ENCODE measurements at regions not wholly inside any gene's neighbourhood (a gene's known extent, or its start where the extent isn't known, plus 50 kb on each side); places are given as distances from the start of the nearest gene placed in this dataset.
A peak's percentile ranks its signal among the peaks of the same experiment; 100 is the strongest.
"Not testable (repeated sequence)": the region's sequence is repeated elsewhere in the genome, so short reads cannot be mapped to it uniquely, and the experiment has no call there.

- DNase-seq = no peak
Observed at GRCh38 chr14:39499514-39499913, 67.3 kb upstream of the FBXO33 start.

- not testable (repeated sequence) for DNase-seq
Observed at GRCh38 chr14:39497677-39498076, 65.4 kb upstream of the FBXO33 start.

DNA sequence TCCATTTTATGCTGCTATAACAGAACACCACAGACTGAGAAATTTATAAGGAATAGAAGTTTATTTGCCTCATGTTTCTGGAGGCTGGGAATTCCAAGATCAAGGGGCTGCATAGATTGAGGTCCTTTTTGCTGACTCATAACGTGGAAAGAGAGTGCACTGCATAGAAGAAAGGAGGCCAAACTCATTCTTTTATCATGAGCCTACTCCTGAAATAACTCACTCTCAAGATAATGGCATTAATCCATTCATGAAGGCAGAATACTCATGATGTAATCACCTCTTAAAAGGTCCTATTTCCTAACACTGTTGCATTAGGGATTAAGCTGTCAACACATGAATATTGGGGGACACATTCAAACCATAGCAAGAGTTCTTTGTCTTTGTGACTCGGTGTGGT, 60.0 kb upstream of the FBXO33 start:
- DNase-seq = no peak

DNA sequence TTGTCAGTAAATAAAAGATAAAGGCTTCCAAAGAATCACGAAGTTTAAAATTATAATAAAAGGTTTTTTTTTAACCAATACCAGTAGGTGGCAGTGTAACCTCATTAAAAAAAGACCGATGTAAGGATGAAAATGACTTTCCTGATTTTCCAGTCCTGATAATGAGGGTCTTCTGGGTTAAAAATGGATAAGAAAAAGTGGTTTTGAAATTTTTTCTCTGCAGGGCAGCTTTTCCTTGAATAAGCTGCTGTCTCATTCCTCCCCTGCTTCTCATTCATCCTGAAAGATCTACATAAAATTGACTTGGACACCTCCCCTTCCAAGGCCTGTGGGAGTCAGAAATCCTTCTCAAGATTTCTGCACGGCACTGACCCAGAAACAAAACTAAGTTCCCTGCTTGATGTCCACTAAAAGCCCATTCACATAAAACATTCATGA, 58.9 kb upstream of the FBXO33 start:
- DNase-seq = peak; percentile 45

GRCh38 chr14:39488600-39488999, 56.4 kb upstream of the FBXO33 start:
- DNase-seq = no peak

- DNase-seq = no peak
Observed at GRCh38 chr14:39483682-39484081, 51.4 kb upstream of the FBXO33 start.

All from NCI-H774 (cell line).